ENCODE measurements at regions not wholly inside any gene's neighbourhood (a gene's known extent, or its start where the extent isn't known, plus 50 kb on each side); places are given as distances from the start of the nearest gene placed in this dataset.

DNA sequence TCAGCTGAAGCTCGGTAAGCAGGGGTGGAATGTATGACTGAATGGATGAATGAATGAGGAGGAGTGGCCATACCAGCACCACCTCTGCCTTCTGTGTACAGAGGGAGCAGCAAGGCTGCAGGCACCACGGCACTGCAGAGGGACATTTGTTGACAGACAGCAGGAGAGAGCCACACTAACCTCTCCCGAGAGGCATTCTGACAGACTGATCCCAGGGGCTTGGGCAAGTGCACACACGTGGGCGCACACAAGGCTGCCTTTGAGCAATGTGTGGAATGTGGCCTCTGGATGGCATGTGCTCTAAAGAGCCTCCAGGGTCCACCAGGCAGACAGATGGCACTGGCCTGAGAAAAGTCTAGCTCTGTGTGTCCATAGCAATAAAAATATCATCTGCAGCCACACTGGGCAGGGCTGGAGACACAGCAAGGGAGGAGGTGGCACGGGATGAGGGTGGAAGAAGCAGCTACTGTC is 111.8 kb downstream of the ACTL7B start:
- TF ChIP-seq, protein P1, sequence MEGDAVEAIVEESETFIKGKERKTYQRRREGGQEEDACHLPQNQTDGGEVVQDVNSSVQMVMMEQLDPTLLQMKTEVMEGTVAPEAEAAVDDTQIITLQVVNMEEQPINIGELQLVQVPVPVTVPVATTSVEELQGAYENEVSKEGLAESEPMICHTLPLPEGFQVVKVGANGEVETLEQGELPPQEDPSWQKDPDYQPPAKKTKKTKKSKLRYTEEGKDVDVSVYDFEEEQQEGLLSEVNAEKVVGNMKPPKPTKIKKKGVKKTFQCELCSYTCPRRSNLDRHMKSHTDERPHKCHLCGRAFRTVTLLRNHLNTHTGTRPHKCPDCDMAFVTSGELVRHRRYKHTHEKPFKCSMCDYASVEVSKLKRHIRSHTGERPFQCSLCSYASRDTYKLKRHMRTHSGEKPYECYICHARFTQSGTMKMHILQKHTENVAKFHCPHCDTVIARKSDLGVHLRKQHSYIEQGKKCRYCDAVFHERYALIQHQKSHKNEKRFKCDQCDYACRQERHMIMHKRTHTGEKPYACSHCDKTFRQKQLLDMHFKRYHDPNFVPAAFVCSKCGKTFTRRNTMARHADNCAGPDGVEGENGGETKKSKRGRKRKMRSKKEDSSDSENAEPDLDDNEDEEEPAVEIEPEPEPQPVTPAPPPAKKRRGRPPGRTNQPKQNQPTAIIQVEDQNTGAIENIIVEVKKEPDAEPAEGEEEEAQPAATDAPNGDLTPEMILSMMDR (IDR thresholded peaks at IDR 0.05) = no peak
- TF ChIP-seq EP300 (IDR thresholded peaks at IDR 0.05) (no peak), POLR2A (IDR thresholded peaks at IDR 0.05) (no peak)
